ENCODE measurements at regions not wholly inside any gene's neighbourhood (a gene's known extent, or its start where the extent isn't known, plus 50 kb on each side); places are given as distances from the start of the nearest gene placed in this dataset.

GRCh38 chr5:135776457-135776856 is 58.0 kb upstream of the SLC25A48 start:
- DNase-seq (ENCODE audit: low read depth in 1 of 2, low spot score in 1 of 2) (no peak), ATAC-seq (no peak), FAIRE-seq (no peak)
- WGBS (ENCODE audit: missing lambda C conversion rate) = 46% methylated on average over 4 of the region's 4 CpGs
- TF ChIP-seq BCL3 (IDR thresholded peaks at IDR 0.05) (no peak), USF2 (IDR thresholded peaks at IDR 0.05) (no peak), TP53 (CRISPR knock-in tag; IDR thresholded peaks at IDR 0.05) (no peak), KDM1A (IDR thresholded peaks at IDR 0.05; ENCODE audit: low read depth) (no peak)
- Histone ChIP-seq H3K4me1 (no peaks in the 10 kb centered on the region), H3K27ac (no peak overlapping the region), H3K4me3 (no peak overlapping the region), H3K9me3 (no peaks in the 10 kb centered on the region), H3K4me2 (no peak overlapping the region)
- POLR2A ChIA-PET = no interaction called here
- CTCF ChIA-PET = no interaction called here

GRCh38 chr5:135761746-135762145 is 72.7 kb upstream of the SLC25A48 start:
- POLR2A ChIA-PET = no interaction called here
- Histone ChIP-seq H3K4me2 (no peak overlapping the region), H3K9me3 (no peaks in the 10 kb centered on the region), H3K27ac (no peak overlapping the region), H3K4me1 (no peaks in the 10 kb centered on the region), H3K4me3 (no peak overlapping the region)
- CTCF ChIA-PET = no interaction called here
- no peak for DNase-seq (ENCODE audit: low read depth in 1 of 2, low spot score in 1 of 2)
- WGBS (ENCODE audit: missing lambda C conversion rate) = 14% methylated on average over 6 of the region's 6 CpGs
- TF ChIP-seq NFE2L2 (conservative IDR thresholded peaks at IDR 0.05; ENCODE audit: low read length) (no peak), BCL3 (IDR thresholded peaks at IDR 0.05) (no peak), EHF (CRISPR knock-in tag; IDR thresholded peaks at IDR 0.05) (no peak), CTCF (IDR thresholded peaks at IDR 0.05) (no peak), POLR2A (IDR thresholded peaks at IDR 0.05; ENCODE audit: low read length) (no peak), ELK1 (IDR thresholded peaks at IDR 0.05; ENCODE audit: low read depth, low read length) (no peak), POLR2AphosphoS2 (conservative IDR thresholded peaks at IDR 0.05; ENCODE audit: low read length) (no peak), KDM1A (IDR thresholded peaks at IDR 0.05; ENCODE audit: low read depth) (no peak)
- ATAC-seq = no peak
- FAIRE-seq = no peak

- Histone ChIP-seq H3K4me1 (no peaks in the 10 kb centered on the region), H3K27ac (no peak overlapping the region), H3K9me3 (no peaks in the 10 kb centered on the region), H3K4me3 (no peak overlapping the region), H3K4me2 (no peak overlapping the region)
- CTCF ChIA-PET = no interaction called here
- WGBS (ENCODE audit: missing lambda C conversion rate) = 41% methylated on average over 5 of the region's 5 CpGs
- ATAC-seq (no peak), FAIRE-seq (no peak), DNase-seq (ENCODE audit: low read depth in 1 of 2, low spot score in 1 of 2) (no peak)
- POLR2A ChIA-PET = no interaction called here
- no peak for TF ChIP-seq ATOH8 (CRISPR knock-in tag; IDR thresholded peaks at IDR 0.05; ENCODE audit: low read depth)
- no peak for TF ChIP-seq NPAS2 (CRISPR knock-in tag; IDR thresholded peaks at IDR 0.05; ENCODE audit: borderline replicate concordance)
- TF ChIP-seq RNF2 (IDR thresholded peaks at IDR 0.05; ENCODE audit: borderline replicate concordance, low read depth) = no peak
- no peak for TF ChIP-seq TFCP2L1 (CRISPR knock-in tag; IDR thresholded peaks at IDR 0.05)
- no peak for TF ChIP-seq BHLHE40 (IDR thresholded peaks at IDR 0.05; ENCODE audit: low read depth, low read length)
- TF ChIP-seq EHF (CRISPR knock-in tag; IDR thresholded peaks at IDR 0.05) = no peak
- TF ChIP-seq MAX (IDR thresholded peaks at IDR 0.05) = no peak
- no peak for TF ChIP-seq USF2 (IDR thresholded peaks at IDR 0.05)
- no peak for TF ChIP-seq TP53 (CRISPR knock-in tag; IDR thresholded peaks at IDR 0.05)
- no peak for TF ChIP-seq MAFK (IDR thresholded peaks at IDR 0.05; ENCODE audit: partially characterized antibody)
- TF ChIP-seq CEBPB (IDR thresholded peaks at IDR 0.05) = no peak
- no peak for TF ChIP-seq EP300 (IDR thresholded peaks at IDR 0.05)
- TF ChIP-seq CBX2 (IDR thresholded peaks at IDR 0.05; ENCODE audit: borderline replicate concordance, low read depth) = no peak
- TF ChIP-seq KDM5A (IDR thresholded peaks at IDR 0.05) = no peak
- no peak for TF ChIP-seq POLR2AphosphoS2 (conservative IDR thresholded peaks at IDR 0.05; ENCODE audit: low read length)
- no peak for TF ChIP-seq HMGXB4 (CRISPR knock-in tag; IDR thresholded peaks at IDR 0.05; ENCODE audit: borderline replicate concordance)
- TF ChIP-seq FOSB (CRISPR knock-in tag; IDR thresholded peaks at IDR 0.05) = no peak
Observed at GRCh38 chr5:135759149-135759784, 75.2 kb upstream of the SLC25A48 start.

Measured in A549 (cell line).